SK-N-SH treated with all-trans-retinoic acid at 6 μM for 48 hours (cell line): ENCODE measurements at regions not wholly inside any gene's neighbourhood (a gene's known extent, or its start where the extent isn't known, plus 50 kb on each side); places are given as distances from the start of the nearest gene placed in this dataset.

Experiments used
- ARNTL ChIP-seq: fragments of 450-650 bp; formaldehyde crosslinking; IDR thresholded peaks from 2 replicates; pipeline ENCODE4 v1.5.0; 2020; ENCODE audit warnings: low read depth, mild to moderate bottlenecking, moderate library complexity, borderline replicate concordance
- BACH2 ChIP-seq: fragments of 250-450 bp; sonication (Bioruptor Pico); IDR thresholded peaks from 2 replicates; pipeline ENCODE4 v1.9.0; 2021; ENCODE audit warnings: mild to moderate bottlenecking, borderline replicate concordance
- CSDC2 ChIP-seq: fragments of 250-450 bp; sonication (Bioruptor Pico); IDR thresholded peaks from 2 replicates; pipeline ENCODE4 v1.5.0; 2020; ENCODE audit warnings: mild to moderate bottlenecking, moderate library complexity
- ESRRG ChIP-seq: fragments of 250-450 bp; sonication (Bioruptor Pico); IDR thresholded peaks from 2 replicates; pipeline ENCODE4 v1.6.1; 2021; ENCODE audit warnings: mild to moderate bottlenecking
- GLIS3 ChIP-seq: fragments of 250-450 bp; sonication (Bioruptor Pico); IDR thresholded peaks from 2 replicates; pipeline ENCODE4 v1.5.0; 2020; ENCODE audit warnings: mild to moderate bottlenecking, moderate library complexity
- ZFP3 ChIP-seq: fragments of 250-450 bp; sonication (Bioruptor Pico); IDR thresholded peaks from 2 replicates; pipeline ENCODE4 v1.5.0; 2020; ENCODE audit warnings: mild to moderate bottlenecking, moderate library complexity
- ZFP30 ChIP-seq: fragments of 450-650 bp; formaldehyde crosslinking; IDR thresholded peaks from 2 replicates; pipeline ENCODE4 v1.5.0; 2022; ENCODE audit warnings: mild to moderate bottlenecking, moderate library complexity
- ZNF8 ChIP-seq: fragments of 450-650 bp; formaldehyde crosslinking; IDR thresholded peaks from 2 replicates; pipeline ENCODE4 v1.5.0; 2020; ENCODE audit warnings: mild to moderate bottlenecking, moderate library complexity
- TF ChIP-seq, protein P1 (sequence below): fragments of 250-450 bp; sonication (Bioruptor Pico); IDR thresholded peaks from 2 replicates; pipeline ENCODE4 v1.5.1; 2020; ENCODE audit warnings: low read depth, mild to moderate bottlenecking, moderate library complexity
- TF ChIP-seq, protein P2 (sequence below): fragments of 250-450 bp; sonication (Bioruptor Pico); IDR thresholded peaks from 2 replicates; pipeline ENCODE4 v1.8.0; 2020; ENCODE audit warnings: mild to moderate bottlenecking, moderate library complexity, borderline replicate concordance
- TF ChIP-seq, protein P3 (sequence below): fragments of 250-450 bp; sonication (Bioruptor Pico); IDR thresholded peaks from 2 replicates; pipeline ENCODE4 v1.5.1; 2021; ENCODE audit warnings: mild to moderate bottlenecking, moderate library complexity

DNA sequence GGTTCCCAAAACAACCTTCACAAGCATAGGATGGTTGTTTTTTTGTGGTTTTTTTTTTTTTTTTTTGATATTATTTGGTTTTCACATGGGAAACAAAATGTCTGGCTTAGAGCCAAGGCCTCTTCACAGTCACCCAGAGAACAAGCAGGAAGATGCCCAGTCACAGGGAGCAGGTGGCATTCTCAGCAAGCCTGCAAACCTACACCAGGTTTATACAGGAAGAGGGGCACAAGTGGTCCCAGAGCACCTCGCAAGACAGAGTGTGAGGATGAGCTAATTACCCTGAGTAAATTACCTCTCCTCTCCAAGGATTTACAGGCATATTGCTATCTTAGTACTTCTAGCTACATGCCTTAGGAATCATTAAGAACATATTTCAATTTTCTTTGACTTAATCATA, 1375.6 kb downstream of the EFNB2 start:
- no peak for TF ChIP-seq ZFP30 (CRISPR knock-in tag)
- no peak for TF ChIP-seq ZNF8
- TF ChIP-seq CSDC2 (CRISPR knock-in tag) = no peak
- TF ChIP-seq GLIS3 (CRISPR knock-in tag) = no peak
- TF ChIP-seq, protein P1, sequence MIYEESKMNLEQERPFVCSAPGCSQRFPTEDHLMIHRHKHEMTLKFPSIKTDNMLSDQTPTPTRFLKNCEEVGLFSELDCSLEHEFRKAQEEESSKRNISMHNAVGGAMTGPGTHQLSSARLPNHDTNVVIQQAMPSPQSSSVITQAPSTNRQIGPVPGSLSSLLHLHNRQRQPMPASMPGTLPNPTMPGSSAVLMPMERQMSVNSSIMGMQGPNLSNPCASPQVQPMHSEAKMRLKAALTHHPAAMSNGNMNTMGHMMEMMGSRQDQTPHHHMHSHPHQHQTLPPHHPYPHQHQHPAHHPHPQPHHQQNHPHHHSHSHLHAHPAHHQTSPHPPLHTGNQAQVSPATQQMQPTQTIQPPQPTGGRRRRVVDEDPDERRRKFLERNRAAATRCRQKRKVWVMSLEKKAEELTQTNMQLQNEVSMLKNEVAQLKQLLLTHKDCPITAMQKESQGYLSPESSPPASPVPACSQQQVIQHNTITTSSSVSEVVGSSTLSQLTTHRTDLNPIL (CRISPR knock-in tag) = no peak
- no peak for TF ChIP-seq BACH2 (CRISPR knock-in tag)
- no peak for TF ChIP-seq ARNTL
- TF ChIP-seq, protein P2, sequence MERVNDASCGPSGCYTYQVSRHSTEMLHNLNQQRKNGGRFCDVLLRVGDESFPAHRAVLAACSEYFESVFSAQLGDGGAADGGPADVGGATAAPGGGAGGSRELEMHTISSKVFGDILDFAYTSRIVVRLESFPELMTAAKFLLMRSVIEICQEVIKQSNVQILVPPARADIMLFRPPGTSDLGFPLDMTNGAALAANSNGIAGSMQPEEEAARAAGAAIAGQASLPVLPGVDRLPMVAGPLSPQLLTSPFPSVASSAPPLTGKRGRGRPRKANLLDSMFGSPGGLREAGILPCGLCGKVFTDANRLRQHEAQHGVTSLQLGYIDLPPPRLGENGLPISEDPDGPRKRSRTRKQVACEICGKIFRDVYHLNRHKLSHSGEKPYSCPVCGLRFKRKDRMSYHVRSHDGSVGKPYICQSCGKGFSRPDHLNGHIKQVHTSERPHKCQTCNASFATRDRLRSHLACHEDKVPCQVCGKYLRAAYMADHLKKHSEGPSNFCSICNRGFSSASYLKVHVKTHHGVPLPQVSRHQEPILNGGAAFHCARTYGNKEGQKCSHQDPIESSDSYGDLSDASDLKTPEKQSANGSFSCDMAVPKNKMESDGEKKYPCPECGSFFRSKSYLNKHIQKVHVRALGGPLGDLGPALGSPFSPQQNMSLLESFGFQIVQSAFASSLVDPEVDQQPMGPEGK (CRISPR knock-in tag) = no peak
- TF ChIP-seq, protein P3, sequence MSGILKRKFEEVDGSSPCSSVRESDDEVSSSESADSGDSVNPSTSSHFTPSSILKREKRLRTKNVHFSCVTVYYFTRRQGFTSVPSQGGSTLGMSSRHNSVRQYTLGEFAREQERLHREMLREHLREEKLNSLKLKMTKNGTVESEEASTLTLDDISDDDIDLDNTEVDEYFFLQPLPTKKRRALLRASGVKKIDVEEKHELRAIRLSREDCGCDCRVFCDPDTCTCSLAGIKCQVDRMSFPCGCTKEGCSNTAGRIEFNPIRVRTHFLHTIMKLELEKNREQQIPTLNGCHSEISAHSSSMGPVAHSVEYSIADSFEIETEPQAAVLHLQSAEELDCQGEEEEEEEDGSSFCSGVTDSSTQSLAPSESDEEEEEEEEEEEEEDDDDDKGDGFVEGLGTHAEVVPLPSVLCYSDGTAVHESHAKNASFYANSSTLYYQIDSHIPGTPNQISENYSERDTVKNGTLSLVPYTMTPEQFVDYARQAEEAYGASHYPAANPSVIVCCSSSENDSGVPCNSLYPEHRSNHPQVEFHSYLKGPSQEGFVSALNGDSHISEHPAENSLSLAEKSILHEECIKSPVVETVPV (CRISPR knock-in tag) = no peak
- no peak for TF ChIP-seq ESRRG (CRISPR knock-in tag)
- TF ChIP-seq ZFP3 (CRISPR knock-in tag) = no peak
